IMR-90 (cell line): ENCODE measurements at regions not wholly inside any gene's neighbourhood (a gene's known extent, or its start where the extent isn't known, plus 50 kb on each side); places are given as distances from the start of the nearest gene placed in this dataset.

Experiments
- ATAC-seq: fragments of 200-7000 bp; cut with Tn5 transposase; 2 replicates; pipeline ENCODE4 v1.9.1; 2020; ENCODE audit warnings: low read depth, mild to moderate bottlenecking, moderate library complexity
- BruUV-seq: library from RNA; stranded (reverse); fragments of 400-500 nt; replicated peaks from 2 replicates; lab custom pipeline; 2021; lab: Mats Ljungman, UMichigan
- CTCF ChIA-PET: fragments of 300-600 bp; formaldehyde crosslinking; extraction: SDS; loops from one replicate; lab custom pipeline; 2021; ENCODE audit warnings: antibody characterized with exemption; lab: Yijun Ruan, JAX
- POLR2A ChIA-PET: fragments of 300-600 bp; sonication (Branson Sonifier 250); formaldehyde crosslinking; loops from one replicate; lab custom pipeline; 2022; ENCODE audit warnings: antibody characterized with exemption; ENCODE audit not compliant: unreplicated experiment; lab: Charles Lee
- DNase-seq: peaks from one replicate; pipeline ENCODE4 v3.0.0; 2013
- H2AFZ ChIP-seq: replicated peaks from 2 replicates; pipeline ENCODE3; 2013; ENCODE audit warnings: low read length, mild to moderate bottlenecking; ENCODE audit not compliant: poor library complexity
- H2AK5ac ChIP-seq: 2 replicates; pipeline ENCODE4 v1.6.1; 2013; ENCODE audit warnings: low read depth, low read length, inconsistent platforms
- H2AK9ac ChIP-seq: replicated peaks from 2 replicates; pipeline ENCODE3; 2013; ENCODE audit warnings: mild to moderate bottlenecking, low read depth, low read length, moderate library complexity; ENCODE audit not compliant: poor library complexity
- H2BK120ac ChIP-seq: 2 replicates; pipeline ENCODE4 v1.6.1; 2013; ENCODE audit warnings: low read depth, low read length, inconsistent platforms
- H2BK15ac ChIP-seq: 3 replicates; pipeline ENCODE4 v1.6.1; 2013; ENCODE audit warnings: low read depth, low read length, inconsistent platforms
- H2BK20ac ChIP-seq: 2 replicates; pipeline ENCODE4 v1.6.1; 2013; ENCODE audit warnings: low read depth, mild to moderate bottlenecking, inconsistent platforms, low read length, moderate library complexity
- H2BK5ac ChIP-seq: 2 replicates; pipeline ENCODE4 v1.6.1; 2013; ENCODE audit warnings: mild to moderate bottlenecking, low read depth, low read length, inconsistent platforms; ENCODE audit not compliant: poor library complexity, severe bottlenecking
- H3K14ac ChIP-seq: replicated peaks from 2 replicates; pipeline ENCODE4 v1.6.1; 2013; ENCODE audit warnings: low read depth, low read length, inconsistent platforms
- H3K18ac ChIP-seq: 2 replicates; pipeline ENCODE4 v1.6.1; 2013; ENCODE audit warnings: low read depth, low read length, control low read depth
- H3K23ac ChIP-seq: 2 replicates; pipeline ENCODE4 v1.6.1; 2013; ENCODE audit warnings: low read depth, low read length, inconsistent platforms
- H3K27ac ChIP-seq: 2 replicates; pipeline ENCODE4 v1.5.1; 2013; ENCODE audit warnings: mild to moderate bottlenecking, control low read depth, low read length; ENCODE audit not compliant: insufficient read depth
- H3K27me3 ChIP-seq: 2 replicates; pipeline ENCODE4 v1.6.1; 2013; ENCODE audit warnings: low read length; ENCODE audit not compliant: control insufficient read depth, insufficient read depth
- H3K36me3 ChIP-seq: 2 replicates; pipeline ENCODE4 v1.6.1; 2013; ENCODE audit warnings: low read length, mixed read lengths; ENCODE audit not compliant: control insufficient read depth, insufficient read depth
- H3K4ac ChIP-seq: 2 replicates; pipeline ENCODE4 v1.6.1; 2013; ENCODE audit warnings: low read depth, low read length, inconsistent platforms
- H3K4me1 ChIP-seq: 2 replicates; pipeline ENCODE4 v1.6.1; 2013; ENCODE audit warnings: low read length, mixed read lengths; ENCODE audit not compliant: control insufficient read depth, insufficient read depth
- H3K4me2 ChIP-seq: 2 replicates; pipeline ENCODE4 v1.6.1; 2013; ENCODE audit warnings: low read depth, mild to moderate bottlenecking, control low read depth, low read length, moderate library complexity
- H3K4me3 ChIP-seq: 2 replicates; pipeline ENCODE4 v1.5.1; 2013; ENCODE audit warnings: low read depth, mild to moderate bottlenecking, control low read depth, low read length, moderate library complexity; ENCODE audit not compliant: insufficient read depth
- H3K56ac ChIP-seq: 2 replicates; pipeline ENCODE4 v1.6.1; 2013; ENCODE audit warnings: low read length, inconsistent platforms; ENCODE audit not compliant: insufficient read depth; ENCODE audit errors: extremely low read depth
- H3K79me1 ChIP-seq, 2 experiments: 2 replicates each; pipeline ENCODE4 v1.6.1; 2013; ENCODE audit warnings: low read length in 2 of 2, inconsistent platforms in 1 of 2, low read depth in 1 of 2
- H3K9ac ChIP-seq: 2 replicates; pipeline ENCODE4 v1.6.1; 2013; ENCODE audit warnings: low read depth, low read length, control low read depth
- H3K9me1 ChIP-seq: 2 replicates; pipeline ENCODE4 v1.6.1; 2013; ENCODE audit warnings: low read length, inconsistent platforms; ENCODE audit not compliant: insufficient read depth
- H3K9me3 ChIP-seq: 2 replicates; pipeline ENCODE4 v1.6.1; 2013; ENCODE audit warnings: low read length; ENCODE audit not compliant: control insufficient read depth, insufficient read depth
- H4K20me1 ChIP-seq: 2 replicates; pipeline ENCODE4 v1.6.1; 2013; ENCODE audit warnings: low read length, inconsistent platforms; ENCODE audit not compliant: insufficient read depth
- H4K5ac ChIP-seq: 2 replicates; pipeline ENCODE4 v1.6.1; 2013; ENCODE audit warnings: mild to moderate bottlenecking, low read depth, low read length, control low read depth
- H4K8ac ChIP-seq, 2 experiments: 2 replicates each; pipeline ENCODE4 v1.6.1; 2013; ENCODE audit warnings: low read depth in 2 of 2, low read length in 2 of 2, control low read depth in 1 of 2, inconsistent platforms in 1 of 2
- H4K91ac ChIP-seq: 2 replicates; pipeline ENCODE4 v1.6.1; 2013; ENCODE audit warnings: low read depth, low read length, inconsistent platforms; ENCODE audit not compliant: insufficient read depth
- BHLHE40 ChIP-seq: fragments of 150-350 bp; IDR thresholded peaks from 2 replicates; pipeline ENCODE4 v1.6.1; 2016; ENCODE audit warnings: mild to moderate bottlenecking, low read depth, low read length
- CEBPB ChIP-seq: IDR thresholded peaks from 2 replicates; pipeline ENCODE4 v1.6.1; 2012; ENCODE audit warnings: low read depth, low read length, improper control_type of control experiment
- CHD1 ChIP-seq: IDR thresholded peaks from 2 replicates; pipeline ENCODE4 v1.6.1; 2012; ENCODE audit warnings: low read depth, low read length, improper control_type of control experiment
- CTCF ChIP-seq: conservative IDR thresholded peaks from 2 replicates; pipeline ENCODE4 v1.5.1; 2012; ENCODE audit warnings: mild to moderate bottlenecking, low read depth, low read length, improper control_type of control experiment
- ELK1 ChIP-seq: fragments of 150-350 bp; IDR thresholded peaks from 2 replicates; pipeline ENCODE4 v1.6.1; 2016; ENCODE audit warnings: low read depth, mild to moderate bottlenecking, low read length, moderate library complexity, borderline replicate concordance
- FOS ChIP-seq: fragments of 150-350 bp; IDR thresholded peaks from 2 replicates; pipeline ENCODE4 v1.6.1; 2016; ENCODE audit warnings: low read depth, low read length
- MAFK ChIP-seq: IDR thresholded peaks from 2 replicates; pipeline ENCODE4 v1.6.1; 2012; ENCODE audit warnings: low read depth, low read length, improper control_type of control experiment
- MAZ ChIP-seq: IDR thresholded peaks from 2 replicates; pipeline ENCODE4 v1.6.1; 2012; ENCODE audit warnings: low read depth, mild to moderate bottlenecking, low read length, improper control_type of control experiment, moderate library complexity, borderline replicate concordance
- MXI1 ChIP-seq: IDR thresholded peaks from 2 replicates; pipeline ENCODE4 v1.6.1; 2012; ENCODE audit warnings: low read depth, mild to moderate bottlenecking, low read length, moderate library complexity, borderline replicate concordance
- NFE2L2 ChIP-seq: fragments of 150-350 bp; IDR thresholded peaks from 2 replicates; pipeline ENCODE4 v1.6.1; 2016; ENCODE audit warnings: low read depth, mild to moderate bottlenecking, low read length
- POLR2A ChIP-seq: IDR thresholded peaks from 2 replicates; pipeline ENCODE4 v1.6.1; 2012; ENCODE audit warnings: mild to moderate bottlenecking, low read depth, low read length
- RAD21 ChIP-seq: IDR thresholded peaks from 2 replicates; pipeline ENCODE4 v1.6.1; 2012; ENCODE audit warnings: low read length, improper control_type of control experiment
- RCOR1 ChIP-seq: IDR thresholded peaks from 2 replicates; pipeline ENCODE4 v1.6.1; 2012; ENCODE audit warnings: mild to moderate bottlenecking, low read length, improper control_type of control experiment; ENCODE audit not compliant: insufficient replicate concordance
- RFX5 ChIP-seq: IDR thresholded peaks from 2 replicates; pipeline ENCODE4 v1.8.0; 2012; ENCODE audit warnings: low read depth, mild to moderate bottlenecking, low read length, moderate library complexity
- SMC3 ChIP-seq: fragments of 150-350 bp; IDR thresholded peaks from 2 replicates; pipeline ENCODE4 v1.6.1; 2016; ENCODE audit warnings: low read depth, mild to moderate bottlenecking, antibody characterized with exemption, low read length, moderate library complexity
- USF2 ChIP-seq: fragments of 150-350 bp; IDR thresholded peaks from 2 replicates; pipeline ENCODE4 v1.6.1; 2017; ENCODE audit warnings: mild to moderate bottlenecking, antibody characterized with exemption, low read length, low read depth
- WGBS, 2 experiments: methylation state at CpG; one replicate each; pipeline versions ENCODE4 v1.1.5 to v1.1.7; 2013; ENCODE audit warnings: missing lambda C conversion rate in 2 of 2; ENCODE audit not compliant: insufficient read length in 1 of 2; ENCODE audit errors: extremely low coverage in 2 of 2; 5-methylcytosine and 5-hydroxymethylcytosine counted together
- dilution Hi-C: fragments of 300-500 bp; cut with HindIII; formaldehyde crosslinking; loops from one replicate; pipeline ENCODE4 v1.14.3; 2018; ENCODE audit warnings: low sequenced_read_pairs; ENCODE audit not compliant: unreplicated experiment
- in situ Hi-C: fragments of 300-500 bp; cut with MboI; formaldehyde crosslinking; loops from 3 replicates; pipeline ENCODE4 v1.14.3; 2019; ENCODE audit warnings: low sequenced_read_pairs, inconsistent platforms, mixed read lengths
- intact Hi-C: fragments of 100-400 bp; cut with micrococcal nuclease; formaldehyde crosslinking; loops from 2 replicates; pipeline ENCODE4 v1.10.0; 2022

GRCh38 chr18:1019191-1019590 is 114.5 kb downstream of the ADCYAP1 start:
- Histone ChIP-seq H2AK5ac (no peak overlapping the region), H3K4me2 (no peak overlapping the region), H2BK15ac (no peak overlapping the region), H3K27me3 (no peaks in the 10 kb centered on the region), H2AK9ac (no peak overlapping the region), H3K9me3 (peaks cover 6% of the 10 kb centered on the region; the same call in 1 of the 2 replicates), H2BK20ac (no peak overlapping the region), H3K9me1 (no peaks in the 10 kb centered on the region), H3K27ac (no peak overlapping the region), H3K9ac (no peak overlapping the region), H3K23ac (no peak overlapping the region), H3K4me1 (no peaks in the 10 kb centered on the region), H3K18ac (no peak overlapping the region), H4K8ac (no peak overlapping the region), H3K4ac (no peak overlapping the region), H3K14ac (no peak overlapping the region), H4K91ac (no peak overlapping the region), H4K5ac (no peak overlapping the region), H4K20me1 (no peaks in the 10 kb centered on the region), H3K36me3 (no peaks in the 10 kb centered on the region), H2BK5ac (no peak overlapping the region), H3K79me1 (no peaks in the 10 kb centered on the region), H2AFZ (no peak overlapping the region), H3K4me3 (no peak overlapping the region), H2BK120ac (no peak overlapping the region), H3K56ac (no peak overlapping the region)
- TF ChIP-seq BHLHE40, result no peak
- TF ChIP-seq FOS, result no peak
- no peak for TF ChIP-seq RCOR1
- no peak for TF ChIP-seq RFX5
- TF ChIP-seq MXI1, result no peak
- TF ChIP-seq USF2, result no peak
- TF ChIP-seq POLR2A, result no peak
- TF ChIP-seq CTCF, result no peak
- no peak for TF ChIP-seq MAZ
- no peak for TF ChIP-seq SMC3
- no peak for TF ChIP-seq NFE2L2
- no peak for TF ChIP-seq ELK1
- TF ChIP-seq MAFK, result no peak
- TF ChIP-seq CEBPB, result no peak
- TF ChIP-seq CHD1, result no peak
- no peak for TF ChIP-seq RAD21
- DNase-seq, result no peak
- dilution Hi-C loops (no loop called here), intact Hi-C loops (no loop called here), in situ Hi-C loops (no loop called here)
- BruUV-seq, result no TSS peak
- CTCF ChIA-PET, result no interaction called here
- POLR2A ChIA-PET, result no interaction called here
- 0% methylated on average over 2 of the region's 3 CpGs; no CpG with 5 or more reads in 1 of the 2 experiments for WGBS, 2 experiments
- ATAC-seq, result no peak
